ENCODE measurements at regions not wholly inside any gene's neighbourhood (a gene's known extent, or its start where the extent isn't known, plus 50 kb on each side); places are given as distances from the start of the nearest gene placed in this dataset.

GRCh38 chr12:83220774-83221173, 534.1 kb downstream of the TMTC2 start:
- TF ChIP-seq CTCF (IDR thresholded peaks at IDR 0.05): no peak
- TF ChIP-seq EZH2 (IDR thresholded peaks at IDR 0.05): no peak
- no peak for TF ChIP-seq EZH2phosphoT487 (IDR thresholded peaks at IDR 0.05)

Measured in neural progenitor cell (in vitro differentiated cells).